Parathyroid adenoma (tissue), 2 donors: ENCODE measurements at regions not wholly inside any gene's neighbourhood (a gene's known extent, or its start where the extent isn't known, plus 50 kb on each side); places are given as distances from the start of the nearest gene placed in this dataset.

ENCODE experiments used
- H2AFZ ChIP-seq: fragments of 300-600 bp; sonication (generic); one replicate; pipeline ENCODE4 v1.7.0; 2017; ENCODE audit warnings: antibody characterized with exemption, mild to moderate bottlenecking
- H3K27ac ChIP-seq: fragments of 300-600 bp; sonication (generic); one replicate; pipeline ENCODE4 v1.7.0; 2017
- H3K27me3 ChIP-seq: fragments of 300-600 bp; sonication (generic); one replicate; pipeline ENCODE4 v1.7.0; 2017; ENCODE audit warnings: low read length; ENCODE audit not compliant: control insufficient read depth, insufficient read depth
- H3K36me3 ChIP-seq: fragments of 300-600 bp; sonication (generic); one replicate; pipeline ENCODE4 v1.7.0; 2017; ENCODE audit warnings: low read length; ENCODE audit not compliant: control insufficient read depth, insufficient read depth
- H3K4me1 ChIP-seq: fragments of 300-600 bp; sonication (generic); one replicate; pipeline ENCODE4 v1.7.0; 2017; ENCODE audit warnings: control low read depth
- H3K4me2 ChIP-seq: fragments of 300-600 bp; sonication (generic); one replicate; pipeline ENCODE4 v1.7.0; 2017; ENCODE audit warnings: low read length
- H3K4me3 ChIP-seq: fragments of 300-600 bp; sonication (generic); one replicate; pipeline ENCODE4 v1.7.0; 2017; ENCODE audit warnings: low read depth, low read length
- H3K79me2 ChIP-seq: fragments of 300-600 bp; sonication (generic); one replicate; pipeline ENCODE4 v1.7.0; 2017; ENCODE audit warnings: control low read depth
- H3K9ac ChIP-seq: fragments of 300-600 bp; sonication (generic); one replicate; pipeline ENCODE4 v1.7.0; 2017; ENCODE audit warnings: mild to moderate bottlenecking
- H3K9me3 ChIP-seq: fragments of 300-600 bp; sonication (generic); one replicate; pipeline ENCODE4 v1.7.0; 2017; ENCODE audit warnings: low read length; ENCODE audit not compliant: control insufficient read depth
- CTCF ChIP-seq: fragments of 300-600 bp; sonication (generic); IDR thresholded peaks from one replicate; pipeline ENCODE4 v1.7.0; 2017; ENCODE audit warnings: antibody characterized with exemption, mild to moderate bottlenecking
- donor health status: primary hyperparathyroidism.

- H3K4me1 ChIP-seq, result no peaks in the 10 kb centered on the region
- no peak overlapping the region for H3K9ac ChIP-seq
- TF ChIP-seq CTCF, result no peak
- no peak overlapping the region for H3K4me2 ChIP-seq
- H3K27ac ChIP-seq, result no peak overlapping the region
- H3K9me3 ChIP-seq, result no peaks in the 10 kb centered on the region
- H3K36me3 ChIP-seq, result no peaks in the 10 kb centered on the region
- H3K27me3 ChIP-seq, result no peaks in the 10 kb centered on the region
- H3K4me3 ChIP-seq, result no peak overlapping the region
- no peaks in the 10 kb centered on the region for H3K79me2 ChIP-seq
- H2AFZ ChIP-seq, result no peak overlapping the region
Observed at GRCh38 chr1:24996983-24997893, 67.2 kb upstream of the RUNX3 start.

GRCh38 chr1:24996456-24996855 lies 66.4 kb upstream of the RUNX3 start:
- H3K9me3 ChIP-seq, result no peaks in the 10 kb centered on the region
- H3K4me2 ChIP-seq, result no peak overlapping the region
- H3K36me3 ChIP-seq, result no peaks in the 10 kb centered on the region
- no peak overlapping the region for H3K27ac ChIP-seq
- H2AFZ ChIP-seq, result no peak overlapping the region
- TF ChIP-seq CTCF, result no peak
- H3K4me1 ChIP-seq, result no peaks in the 10 kb centered on the region
- H3K79me2 ChIP-seq, result no peaks in the 10 kb centered on the region
- no peak overlapping the region for H3K4me3 ChIP-seq
- H3K27me3 ChIP-seq, result no peaks in the 10 kb centered on the region
- H3K9ac ChIP-seq, result no peak overlapping the region

- no peak overlapping the region for H2AFZ ChIP-seq
- H3K4me3 ChIP-seq, result no peak overlapping the region
- no peak for TF ChIP-seq CTCF
- H3K4me1 ChIP-seq, result no peaks in the 10 kb centered on the region
- no peaks in the 10 kb centered on the region for H3K79me2 ChIP-seq
- no peak overlapping the region for H3K9ac ChIP-seq
- no peaks in the 10 kb centered on the region for H3K9me3 ChIP-seq
- no peaks in the 10 kb centered on the region for H3K27me3 ChIP-seq
- no peak overlapping the region for H3K27ac ChIP-seq
- H3K4me2 ChIP-seq, result no peak overlapping the region
- no peaks in the 10 kb centered on the region for H3K36me3 ChIP-seq
Observed at GRCh38 chr1:24995661-24996060, 65.6 kb upstream of the RUNX3 start.

GRCh38 chr1:24995140-24995539 lies 65.1 kb upstream of the RUNX3 start:
- TF ChIP-seq CTCF, result no peak
- Histone ChIP-seq H3K4me3 (no peak overlapping the region), H3K9ac (no peak overlapping the region), H3K4me1 (no peaks in the 10 kb centered on the region), H3K79me2 (no peaks in the 10 kb centered on the region), H3K9me3 (no peaks in the 10 kb centered on the region), H3K27ac (no peak overlapping the region), H2AFZ (no peak overlapping the region), H3K36me3 (no peaks in the 10 kb centered on the region), H3K27me3 (no peaks in the 10 kb centered on the region), H3K4me2 (no peak overlapping the region)
